Fibroblast of skin of back (primary cell): ENCODE measurements at regions not wholly inside any gene's neighbourhood (a gene's known extent, or its start where the extent isn't known, plus 50 kb on each side); places are given as distances from the start of the nearest gene placed in this dataset.
A peak's percentile ranks its signal among the peaks of the same experiment; 100 is the strongest.
"Not testable (repeated sequence)": the region's sequence is repeated elsewhere in the genome, so short reads cannot be mapped to it uniquely, and the experiment has no call there.

Experiments used
- DNase-seq: peaks from one replicate; pipeline ENCODE4 v3.0.0-alpha.2; 2013

GRCh38 chr6:21773576-21773968 lies 180.0 kb downstream of the SOX4 start:
- no peak for DNase-seq

- DNase-seq, result no peak
These were observed 184.3 kb downstream of the SOX4 start for GRCh38 chr6:21777846-21778245.

GRCh38 chr6:21780141-21780540 lies 186.6 kb downstream of the SOX4 start:
- DNase-seq, result no peak

GRCh38 chr6:21780679-21781078 lies 187.1 kb downstream of the SOX4 start:
- peak; percentile 57 for DNase-seq

- DNase-seq, result no peak
These were observed 187.6 kb downstream of the SOX4 start for GRCh38 chr6:21781128-21781527.

GRCh38 chr6:21785164-21785563 lies 191.6 kb downstream of the SOX4 start:
- DNase-seq, result no peak

- DNase-seq, result no peak
These were observed 197.5 kb downstream of the SOX4 start for GRCh38 chr6:21791056-21791455.

- DNase-seq, result no peak
These were observed 198.0 kb downstream of the SOX4 start for GRCh38 chr6:21791581-21791980.

- DNase-seq, result no peak
These were observed 198.6 kb downstream of the SOX4 start for GRCh38 chr6:21792177-21792576.

- DNase-seq, result not testable (repeated sequence)
These were observed 203.4 kb downstream of the SOX4 start for GRCh38 chr6:21796979-21797378.

- no peak for DNase-seq
These were observed 204.9 kb downstream of the SOX4 start for GRCh38 chr6:21798468-21798867.

- no peak for DNase-seq
These were observed 206.8 kb downstream of the SOX4 start for GRCh38 chr6:21800330-21800729.

- DNase-seq, result peak; percentile 93
These were observed 207.4 kb downstream of the SOX4 start for GRCh38 chr6:21800948-21801438.

GRCh38 chr6:21801446-21802174 lies 208.1 kb downstream of the SOX4 start:
- DNase-seq, result no peak

- peak; percentile 16 for DNase-seq
These were observed 208.7 kb downstream of the SOX4 start for GRCh38 chr6:21802175-21802822.

- DNase-seq, result peak; percentile 46
These were observed 211.5 kb downstream of the SOX4 start for GRCh38 chr6:21804941-21805610.

GRCh38 chr6:21807299-21808044 lies 213.9 kb downstream of the SOX4 start:
- no peak for DNase-seq

- peak; percentile 74 for DNase-seq
These were observed 214.5 kb downstream of the SOX4 start for GRCh38 chr6:21808045-21808470.

GRCh38 chr6:21808551-21809242 lies 215.1 kb downstream of the SOX4 start:
- no peak for DNase-seq

GRCh38 chr6:21811484-21811883 lies 217.9 kb downstream of the SOX4 start:
- no peak for DNase-seq

- no peak for DNase-seq
These were observed 222.7 kb downstream of the SOX4 start for GRCh38 chr6:21816231-21816630.

GRCh38 chr6:21820442-21820841 lies 226.9 kb downstream of the SOX4 start:
- no peak for DNase-seq
